ENCODE measurements at regions not wholly inside any gene's neighbourhood (a gene's known extent, or its start where the extent isn't known, plus 50 kb on each side); places are given as distances from the start of the nearest gene placed in this dataset.
A peak's percentile ranks its signal among the peaks of the same experiment; 100 is the strongest.
"Not testable (repeated sequence)": the region's sequence is repeated elsewhere in the genome, so short reads cannot be mapped to it uniquely, and the experiment has no call there.

DNA sequence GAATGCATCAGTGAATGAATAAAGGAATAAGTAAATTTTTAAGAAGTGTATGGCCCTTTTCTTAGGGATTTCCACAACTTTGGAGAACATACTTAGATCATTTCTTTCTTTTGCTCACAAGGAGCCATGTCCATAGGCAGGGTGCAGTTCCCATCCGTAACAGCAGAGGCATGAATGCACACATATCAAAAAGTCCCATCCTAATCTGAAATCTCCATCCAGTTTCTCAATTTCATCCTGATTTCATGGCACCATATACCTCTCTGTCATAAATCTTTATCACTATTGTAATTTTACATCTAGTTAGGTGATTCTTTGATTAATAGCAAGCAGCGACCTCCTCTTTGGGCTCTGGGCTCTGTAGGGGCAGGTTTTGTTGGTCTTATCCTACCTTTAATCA, 359.2 kb downstream of the RRAGC start:
- TF ChIP-seq, protein P1, sequence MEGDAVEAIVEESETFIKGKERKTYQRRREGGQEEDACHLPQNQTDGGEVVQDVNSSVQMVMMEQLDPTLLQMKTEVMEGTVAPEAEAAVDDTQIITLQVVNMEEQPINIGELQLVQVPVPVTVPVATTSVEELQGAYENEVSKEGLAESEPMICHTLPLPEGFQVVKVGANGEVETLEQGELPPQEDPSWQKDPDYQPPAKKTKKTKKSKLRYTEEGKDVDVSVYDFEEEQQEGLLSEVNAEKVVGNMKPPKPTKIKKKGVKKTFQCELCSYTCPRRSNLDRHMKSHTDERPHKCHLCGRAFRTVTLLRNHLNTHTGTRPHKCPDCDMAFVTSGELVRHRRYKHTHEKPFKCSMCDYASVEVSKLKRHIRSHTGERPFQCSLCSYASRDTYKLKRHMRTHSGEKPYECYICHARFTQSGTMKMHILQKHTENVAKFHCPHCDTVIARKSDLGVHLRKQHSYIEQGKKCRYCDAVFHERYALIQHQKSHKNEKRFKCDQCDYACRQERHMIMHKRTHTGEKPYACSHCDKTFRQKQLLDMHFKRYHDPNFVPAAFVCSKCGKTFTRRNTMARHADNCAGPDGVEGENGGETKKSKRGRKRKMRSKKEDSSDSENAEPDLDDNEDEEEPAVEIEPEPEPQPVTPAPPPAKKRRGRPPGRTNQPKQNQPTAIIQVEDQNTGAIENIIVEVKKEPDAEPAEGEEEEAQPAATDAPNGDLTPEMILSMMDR (conservative IDR thresholded peaks at IDR 0.05; ENCODE audit: low read depth, low read length) = peak; percentile 49
- no peak for DNase-seq (ENCODE audit: low read depth)
- no peak overlapping the region for H3K4me3 ChIP-seq (ENCODE audit: low read depth, low read length)

DNA sequence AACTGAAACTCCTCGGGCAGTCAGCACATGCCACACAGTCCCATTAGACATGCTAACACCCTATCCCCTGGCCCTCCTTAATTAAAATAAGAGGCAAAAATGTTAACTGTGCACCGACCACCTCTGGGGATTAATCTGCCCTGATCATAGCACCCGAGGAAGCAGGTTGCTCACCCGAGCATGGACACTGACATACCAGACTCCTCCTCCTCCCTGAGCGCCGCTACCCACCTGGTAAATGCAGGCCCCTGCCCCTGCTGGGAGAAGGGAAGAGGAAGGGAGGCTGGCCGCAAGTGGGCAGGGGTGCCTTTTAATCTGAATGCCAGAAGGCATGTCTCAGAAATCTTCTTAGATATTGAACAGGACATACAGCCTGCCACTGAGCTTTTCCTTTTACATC, 360.9 kb downstream of the RRAGC start:
- H3K4me3 ChIP-seq (ENCODE audit: low read depth, low read length) = no peak overlapping the region
- DNase-seq (ENCODE audit: low read depth) = no peak
- TF ChIP-seq, protein P1 (conservative IDR thresholded peaks at IDR 0.05; ENCODE audit: low read depth, low read length) = no peak

DNA sequence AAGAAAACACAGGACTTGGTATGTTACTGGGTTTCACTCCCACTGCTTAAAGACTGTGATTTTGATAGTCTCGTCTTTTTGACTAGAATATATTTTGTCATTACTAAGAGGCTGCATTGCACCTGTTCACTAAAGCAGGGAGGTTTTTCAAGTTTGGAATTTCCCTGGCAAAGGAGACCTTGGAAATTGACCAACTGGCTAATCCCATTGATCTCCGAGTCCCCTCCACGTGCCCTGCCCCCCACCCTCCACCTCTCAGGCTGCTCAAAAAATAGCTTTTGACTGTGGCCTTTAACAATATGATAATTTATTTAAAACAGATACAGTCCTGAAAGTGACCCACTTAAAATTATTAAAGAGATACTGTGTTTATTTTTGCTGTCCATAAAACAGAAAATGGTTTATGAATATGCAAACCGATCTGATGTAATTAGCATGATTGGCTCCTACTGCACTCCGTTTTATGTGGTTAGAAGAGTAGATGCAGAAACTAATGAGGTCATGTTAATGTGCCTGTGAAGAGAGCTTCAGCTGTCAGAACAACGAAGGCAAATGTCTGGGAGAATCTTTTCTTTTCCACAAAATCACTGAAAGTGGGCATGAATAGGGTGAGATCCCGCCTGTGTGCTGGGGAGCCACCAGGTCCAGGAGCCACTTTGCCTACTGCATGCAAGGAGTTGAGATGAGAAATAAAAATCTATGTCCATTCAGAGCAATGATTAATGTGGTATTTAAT, 361.5 kb downstream of the RRAGC start:
- TF ChIP-seq, protein P1 (conservative IDR thresholded peaks at IDR 0.05; ENCODE audit: low read depth, low read length) = no peak
- DNase-seq (ENCODE audit: low read depth) = no peak
- H3K4me3 ChIP-seq (ENCODE audit: low read depth, low read length) = no peak overlapping the region

DNA sequence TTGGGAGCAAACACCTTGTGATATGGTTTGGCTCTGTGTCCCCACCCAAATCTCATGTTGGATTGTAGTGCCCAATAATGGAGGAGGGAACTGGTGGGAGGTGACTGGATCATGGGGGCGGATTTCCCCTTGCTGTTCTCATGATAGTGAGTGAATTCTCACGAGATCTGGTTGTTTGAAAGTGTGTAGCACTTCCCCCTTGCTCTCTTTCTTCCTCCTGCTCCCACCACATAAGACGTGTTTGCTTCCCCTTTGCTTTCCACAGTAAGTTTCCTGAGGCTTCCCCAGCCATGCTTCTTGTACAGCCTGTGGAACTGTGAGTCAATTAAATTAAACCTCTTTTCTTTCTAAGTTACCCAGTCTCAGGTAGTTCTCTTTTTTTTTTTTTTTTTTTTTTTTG, 366.3 kb downstream of the RRAGC start:
- H3K4me3 ChIP-seq (ENCODE audit: low read depth, low read length) = not testable (repeated sequence)

DNA sequence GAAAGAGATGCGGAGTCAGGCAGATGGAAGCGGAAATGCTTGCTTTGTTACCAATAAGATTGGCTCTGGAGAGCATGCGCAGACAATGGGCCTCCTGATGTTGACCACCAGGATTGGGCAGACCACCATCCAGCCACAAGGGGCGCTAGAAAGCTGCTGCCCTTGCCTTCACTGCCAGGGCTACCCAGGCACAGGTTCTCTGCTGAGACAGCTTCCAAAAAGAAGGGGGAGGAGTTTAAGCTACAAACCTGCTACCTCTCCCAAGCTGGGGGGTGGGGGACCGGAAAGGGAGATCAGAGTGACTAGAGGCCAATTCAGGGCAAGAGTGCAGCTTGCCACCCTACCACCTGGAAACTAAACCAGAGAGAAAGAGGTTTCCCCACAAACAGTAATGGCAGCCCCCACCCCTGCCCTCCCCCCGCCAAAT, 369.7 kb downstream of the RRAGC start:
- DNase-seq (ENCODE audit: low read depth) = no peak
- TF ChIP-seq, protein P1 (conservative IDR thresholded peaks at IDR 0.05; ENCODE audit: low read depth, low read length) = peak; percentile 70

More for the DNA sequence above, 366.3 kb downstream of the RRAGC start:
- not testable (repeated sequence) for DNase-seq (ENCODE audit: low read depth)

DNA sequence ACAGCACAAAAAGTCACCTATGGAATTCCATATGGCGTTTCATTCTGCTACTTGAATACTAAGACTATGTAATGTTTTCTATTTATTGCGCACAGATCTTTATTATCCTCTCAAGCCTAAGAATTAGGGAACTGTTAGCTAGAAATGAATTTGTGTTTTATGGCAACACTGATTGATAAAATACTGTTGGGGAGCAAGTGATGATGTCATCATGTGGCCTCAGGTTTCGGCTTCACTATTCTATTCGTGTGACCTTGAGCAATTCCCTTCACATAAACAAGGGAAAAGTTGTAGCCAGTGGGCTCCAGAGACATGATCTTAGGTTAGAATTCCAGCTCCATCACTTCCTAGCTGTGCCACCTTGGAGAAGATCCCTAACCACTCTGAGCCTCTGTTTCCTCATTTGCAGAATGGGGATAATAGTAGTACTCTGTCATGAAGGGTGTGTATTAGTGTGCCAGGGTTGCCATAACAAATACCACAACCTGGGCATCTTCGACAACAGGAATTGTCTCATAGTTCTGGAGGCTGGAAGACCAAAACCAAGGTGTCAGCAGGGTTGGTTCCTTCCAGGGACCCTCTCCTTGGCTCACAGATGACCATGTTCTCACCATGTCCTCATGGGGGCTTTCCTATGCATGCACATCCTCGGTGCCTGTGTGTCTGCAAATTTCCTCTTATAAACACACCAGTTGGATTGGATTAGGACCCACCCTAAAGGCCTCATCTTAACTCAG, 371.2 kb downstream of the RRAGC start:
- TF ChIP-seq, protein P1 (conservative IDR thresholded peaks at IDR 0.05; ENCODE audit: low read depth, low read length) = no peak
- no peak for DNase-seq (ENCODE audit: low read depth)
- H3K4me3 ChIP-seq (ENCODE audit: low read depth, low read length) = no peak overlapping the region

More for the DNA sequence above, 369.7 kb downstream of the RRAGC start:
- no peak overlapping the region for H3K4me3 ChIP-seq (ENCODE audit: low read depth, low read length)

DNA sequence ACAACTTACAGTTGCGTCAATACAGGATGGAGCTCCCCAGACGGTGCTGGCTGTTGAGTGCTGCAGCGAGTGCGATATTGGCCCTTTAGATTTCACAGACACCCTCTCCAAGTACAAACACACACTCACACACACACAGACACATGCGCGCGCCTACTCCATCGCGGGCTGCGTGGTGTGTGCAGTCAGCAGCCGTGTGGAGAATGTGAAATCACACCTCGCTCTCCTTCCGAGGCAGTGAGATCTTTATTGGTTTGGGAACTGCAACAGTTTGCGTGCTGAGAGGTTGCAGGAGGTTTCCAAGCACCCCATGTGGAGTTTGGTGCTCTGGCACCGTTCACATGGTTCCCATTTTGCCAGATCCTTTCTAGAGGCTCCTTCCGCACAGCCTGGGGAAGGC, 372.2 kb downstream of the RRAGC start:
- DNase-seq (ENCODE audit: low read depth) = no peak
- H3K4me3 ChIP-seq (ENCODE audit: low read depth, low read length) = no peak overlapping the region
- TF ChIP-seq, protein P1 (conservative IDR thresholded peaks at IDR 0.05; ENCODE audit: low read depth, low read length) = no peak
